B cell (primary cell): ENCODE measurements at regions not wholly inside any gene's neighbourhood (a gene's known extent, or its start where the extent isn't known, plus 50 kb on each side); places are given as distances from the start of the nearest gene placed in this dataset.

Experiments
- ATAC-seq: fragments of 200-7000 bp; cut with Tn5 transposase; one replicate; pipeline ENCODE4 v1.10.0; 2021; ENCODE audit warnings: low read depth, mild to moderate bottlenecking, moderate number of reproducible peaks, moderate library complexity
- CTCF ChIA-PET: fragments of 350-600 bp; sonication (Branson Sonifier 250); formaldehyde crosslinking; loops from one replicate; lab custom pipeline; 2021; ENCODE audit warnings: antibody characterized with exemption, inconsistent platforms; lab: Charles Lee
- POLR2A ChIA-PET: fragments of 350-600 bp; sonication (Branson Sonifier 250); formaldehyde crosslinking; loops from one replicate; lab custom pipeline; 2021; ENCODE audit warnings: antibody characterized with exemption; lab: Charles Lee
- DNase-seq: peaks from one replicate; pipeline ENCODE4 v3.0.0; 2013
- H2AFZ ChIP-seq: 2 replicates; pipeline ENCODE4 v1.6.1; 2012; ENCODE audit warnings: mild to moderate bottlenecking, low read depth, low read length; ENCODE audit not compliant: insufficient read depth, poor library complexity, severe bottlenecking
- H3K27ac ChIP-seq, 2 donors: 1 replicate in 1 of 2; 2 replicates in 1 of 2; pipeline ENCODE4 v1.5.1; 2012 to 2013; ENCODE audit warnings: low read length in 2 of 2, mild to moderate bottlenecking in 2 of 2, moderate library complexity in 1 of 2
- H3K27me3 ChIP-seq, 4 experiments: fragments of 200-600 bp in 1 of 4; sonication (generic) in 1 of 4; replicated peaks in 1 of 4; 1 replicate in 2 of 4; 2 replicates in 2 of 4; pipeline versions ENCODE4 v1.6.1 to v1.7.0; 2013 to 2016; ENCODE audit warnings: low read length in 3 of 4, mild to moderate bottlenecking in 2 of 4, mixed read lengths in 1 of 4, moderate library complexity in 1 of 4; ENCODE audit not compliant: insufficient read depth in 4 of 4, control insufficient read depth in 3 of 4; ENCODE audit errors: control extremely low read depth in 1 of 4
- H3K36me3 ChIP-seq, 2 experiments: replicated peaks in 1 of 2; 1 replicate in 1 of 2; 2 replicates in 1 of 2; pipeline versions ENCODE4 v1.6.1 to v1.7.1; 2013; ENCODE audit warnings: low read length in 1 of 2; ENCODE audit not compliant: insufficient read depth in 2 of 2, control insufficient read depth in 1 of 2; ENCODE audit errors: control extremely low read depth in 1 of 2, extremely low read depth in 1 of 2
- H3K4me1 ChIP-seq, 2 donors: fragments of 200-600 bp in 1 of 2; sonication (generic) in 1 of 2; 1 replicate in 1 of 2; 2 replicates in 1 of 2; pipeline versions ENCODE4 v1.5.1 to v1.6.1; 2013 to 2017; ENCODE audit warnings: low read length in 2 of 2; ENCODE audit not compliant: control insufficient read depth in 2 of 2, insufficient read depth in 2 of 2
- H3K4me2 ChIP-seq: replicated peaks from 2 replicates; pipeline ENCODE3; 2012; ENCODE audit warnings: mild to moderate bottlenecking, low read depth, low read length; ENCODE audit not compliant: poor library complexity, severe bottlenecking
- H3K4me3 ChIP-seq, 5 experiments: fragments of 200-600 bp in 1 of 5; sonication (generic) in 1 of 5; 1 replicate in 3 of 5; 2 replicates in 2 of 5; pipeline versions ENCODE4 v1.5.1 to v1.7.0; 2011 to 2016; ENCODE audit warnings: low read length in 4 of 5, mild to moderate bottlenecking in 4 of 5, low read depth in 2 of 5, control low read depth in 1 of 5, moderate library complexity in 1 of 5; ENCODE audit not compliant: insufficient read depth in 1 of 5; ENCODE audit errors: control extremely low read depth in 1 of 5, extremely low read depth in 1 of 5
- H3K79me2 ChIP-seq: fragments of 200-600 bp; sonication (generic); one replicate; pipeline ENCODE4 v1.6.0; 2016; ENCODE audit warnings: low read length; ENCODE audit not compliant: control insufficient read depth, insufficient read depth
- H3K9ac ChIP-seq: fragments of 200-600 bp; sonication (generic); 2 replicates; pipeline ENCODE4 v1.6.1; 2017; ENCODE audit warnings: mild to moderate bottlenecking, low read length, moderate library complexity
- H3K9me3 ChIP-seq, 3 donors: one replicate each; pipeline versions ENCODE4 v1.6.1 to v1.7.1; 2013; ENCODE audit warnings: low read length in 2 of 3; ENCODE audit not compliant: control insufficient read depth in 2 of 3, insufficient read depth in 1 of 3; ENCODE audit errors: control extremely low read depth in 1 of 3
- H4K20me1 ChIP-seq: 2 replicates; pipeline ENCODE4 v1.6.0; 2012; ENCODE audit warnings: mild to moderate bottlenecking, low read length; ENCODE audit not compliant: insufficient read depth, control insufficient read depth, poor library complexity, severe bottlenecking
- H3K27ac Mint-ChIP-seq: one replicate; pipeline ENCODE4 v1.8.0; 2021; ENCODE audit warnings: mixed read lengths
- H3K27me3 Mint-ChIP-seq: one replicate; pipeline ENCODE4 v1.8.0; 2021; ENCODE audit warnings: mixed read lengths
- H3K4me1 Mint-ChIP-seq: one replicate; pipeline ENCODE4 v1.8.0; 2021; ENCODE audit warnings: mixed read lengths
- H3K4me3 Mint-ChIP-seq: one replicate; pipeline ENCODE4 v1.8.0; 2021; ENCODE audit warnings: mixed read lengths
- H3K9me3 Mint-ChIP-seq: one replicate; pipeline ENCODE4 v1.8.0; 2022; ENCODE audit warnings: mixed read lengths; ENCODE audit not compliant: insufficient read depth
- CTCF ChIP-seq: fragments of 200-600 bp; IDR thresholded peaks from one replicate; pipeline ENCODE4 v1.8.0; 2022; ENCODE audit warnings: antibody characterized with exemption, mild to moderate bottlenecking
- EZH2 ChIP-seq: IDR thresholded peaks from 2 replicates; pipeline ENCODE4 v1.6.1; 2012; ENCODE audit warnings: borderline replicate concordance, low read depth, mild to moderate bottlenecking, moderate library complexity, low read length; ENCODE audit not compliant: insufficient read depth, poor library complexity, severe bottlenecking
- WGBS: methylation state at CpG from one replicate; pipeline ENCODE4 v1.1.5; 2013; ENCODE audit warnings: missing lambda C conversion rate; ENCODE audit not compliant: insufficient coverage; 5-methylcytosine and 5-hydroxymethylcytosine counted together
- intact Hi-C: fragments of 100-400 bp; cut with micrococcal nuclease; formaldehyde crosslinking; loops from one replicate; pipeline ENCODE4 v1.10.0; 2022

- ATAC-seq (no peak), DNase-seq (no peak)
- Histone ChIP-seq H3K27ac (no peak overlapping the region), H3K4me2 (no peak overlapping the region), H2AFZ (no peak overlapping the region), H3K27me3 (no peaks in the 10 kb centered on the region), H3K4me1 (no peaks in the 10 kb centered on the region), H3K79me2 (no peaks in the 10 kb centered on the region), H3K9ac (no peak overlapping the region), H3K4me3 (no peak overlapping the region), H3K36me3 (no peaks in the 10 kb centered on the region), H3K9me3 (no peaks in the 10 kb centered on the region), H4K20me1 (no peaks in the 10 kb centered on the region)
- no peaks in the 10 kb centered on the region for H3K4me1 Mint-ChIP-seq
- TF ChIP-seq CTCF (no peak), EZH2 (no peak)
- 86% methylated on average over 2 of the region's 6 CpGs for WGBS
- no peak overlapping the region for H3K4me3 Mint-ChIP-seq
- H3K9me3 Mint-ChIP-seq, result no peaks in the 10 kb centered on the region
- H3K27ac Mint-ChIP-seq, result no peak overlapping the region
- CTCF ChIA-PET, result no interaction called here
- no peaks in the 10 kb centered on the region for H3K27me3 Mint-ChIP-seq
- intact Hi-C loops, result no loop called here
- POLR2A ChIA-PET, result no interaction called here
These were observed 91.5 kb upstream of the ESRRG start for GRCh38 chr1:216814576-216815259.

DNA sequence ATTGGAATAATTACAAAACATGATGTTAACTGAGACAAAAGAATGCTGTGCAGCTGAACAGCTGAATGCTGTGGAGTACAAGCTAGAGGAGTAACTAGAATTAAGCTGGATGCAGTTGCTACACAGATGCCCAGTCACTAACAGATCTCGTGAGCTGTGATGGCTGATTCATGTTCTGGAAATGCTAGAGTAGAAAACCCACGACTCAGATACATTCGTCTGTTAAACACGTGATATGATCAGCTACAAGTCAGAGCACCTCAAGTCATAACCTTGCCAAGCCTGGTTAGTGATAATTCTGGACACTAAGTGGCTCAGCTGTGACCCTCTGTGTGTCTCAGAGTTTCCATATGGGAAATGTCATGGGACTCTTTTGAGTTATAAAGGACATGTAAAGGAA is 89.7 kb upstream of the ESRRG start:
- H4K20me1 ChIP-seq, result no peaks in the 10 kb centered on the region
- no peaks in the 10 kb centered on the region for H3K36me3 ChIP-seq
- Mint-ChIP-seq H3K27me3 (no peaks in the 10 kb centered on the region), H3K4me3 (no peak overlapping the region), H3K27ac (no peak overlapping the region), H3K4me1 (no peaks in the 10 kb centered on the region), H3K9me3 (no peaks in the 10 kb centered on the region)
- POLR2A ChIA-PET, result no interaction called here
- no peaks in the 10 kb centered on the region for H3K9me3 ChIP-seq
- no peak overlapping the region for H3K4me2 ChIP-seq
- H3K4me3 ChIP-seq, result no peak overlapping the region
- H3K27ac ChIP-seq, result no peak overlapping the region
- intact Hi-C loops, result no loop called here
- H3K27me3 ChIP-seq, result no peaks in the 10 kb centered on the region
- ATAC-seq (no peak), DNase-seq (no peak)
- no peaks in the 10 kb centered on the region for H3K4me1 ChIP-seq
- no peak overlapping the region for H3K9ac ChIP-seq
- TF ChIP-seq EZH2 (no peak), CTCF (no peak)
- 89% methylated on average over 4 of the region's 4 CpGs for WGBS
- no peak overlapping the region for H2AFZ ChIP-seq
- CTCF ChIA-PET, result no interaction called here
- H3K79me2 ChIP-seq, result no peaks in the 10 kb centered on the region
